AG04450 (cell line): ENCODE measurements at regions not wholly inside any gene's neighbourhood (a gene's known extent, or its start where the extent isn't known, plus 50 kb on each side); places are given as distances from the start of the nearest gene placed in this dataset.

Experiments used
- CTCF ChIA-PET: fragments of 300-600, 350-600 bp; formaldehyde crosslinking; extraction: SDS; loops from one replicate; lab custom pipeline; 2022; ENCODE audit warnings: antibody characterized with exemption, inconsistent platforms; lab: Charles Lee
- POLR2A ChIA-PET: fragments of 350-600 bp; formaldehyde crosslinking; extraction: SDS; loops from one replicate; lab custom pipeline; 2021; ENCODE audit warnings: antibody characterized with exemption, inconsistent platforms; lab: Yijun Ruan, JAX
- DNase-seq: peaks from one replicate; pipeline ENCODE4 v3.0.0-alpha.2; 2011; ENCODE audit warnings: low read depth, low spot score
- H3K27ac ChIP-seq: one replicate; pipeline ENCODE4 v1.5.1; 2012; ENCODE audit warnings: low read depth, low read length, control low read depth
- H3K27me3 ChIP-seq: one replicate; pipeline ENCODE4 v1.6.0; 2012; ENCODE audit warnings: low read length; ENCODE audit not compliant: control insufficient read depth, insufficient read depth
- H3K4me3 ChIP-seq: 2 replicates; pipeline ENCODE4 v1.5.1; 2011; ENCODE audit warnings: mild to moderate bottlenecking, low read depth, low read length, control low read depth
- H3K9me3 ChIP-seq: 2 replicates; pipeline ENCODE4 v1.5.1; 2012; ENCODE audit warnings: low read length; ENCODE audit not compliant: control insufficient read depth, insufficient read depth
- CTCF ChIP-seq: IDR thresholded peaks from 2 replicates; pipeline ENCODE4 v1.5.1; 2011; ENCODE audit warnings: low read depth, low read length, control low read depth, inconsistent platforms

DNA sequence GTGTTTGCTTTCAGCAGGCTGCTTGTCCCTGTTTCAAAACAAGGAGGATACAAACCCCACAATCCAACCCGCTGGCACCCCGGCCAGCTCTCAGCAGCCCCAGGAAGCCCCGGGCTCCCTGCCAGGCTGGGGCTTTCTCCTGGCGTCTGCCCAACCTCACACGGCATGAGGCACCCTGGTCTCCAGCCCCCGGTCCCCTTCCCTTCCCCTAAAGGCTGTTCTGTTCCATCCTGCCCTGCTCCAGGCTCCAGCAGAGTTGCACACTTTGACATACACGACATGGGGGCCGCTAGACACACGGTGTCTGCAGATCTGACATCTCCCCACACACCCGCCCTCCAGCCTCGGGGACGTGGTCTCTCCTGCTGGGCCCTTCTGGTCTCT, 107.7 kb upstream of the ADRA2C start:
- TF ChIP-seq CTCF, result no peak
- H3K27me3 ChIP-seq, result peaks cover 20% of the 10 kb centered on the region
- CTCF ChIA-PET, result no interaction called here
- no peak overlapping the region for H3K27ac ChIP-seq
- no peaks in the 10 kb centered on the region; the same call in 1 of the 2 replicates for H3K9me3 ChIP-seq
- no peak for DNase-seq
- POLR2A ChIA-PET, result interaction anchor here (0.7 to 1.1 kb wide), 2 partner anchors 12 to 296 kb away, joined by 3 to 4 read pairs; no protein-coding TSS in a partner anchor
- no peak overlapping the region for H3K4me3 ChIP-seq

DNA sequence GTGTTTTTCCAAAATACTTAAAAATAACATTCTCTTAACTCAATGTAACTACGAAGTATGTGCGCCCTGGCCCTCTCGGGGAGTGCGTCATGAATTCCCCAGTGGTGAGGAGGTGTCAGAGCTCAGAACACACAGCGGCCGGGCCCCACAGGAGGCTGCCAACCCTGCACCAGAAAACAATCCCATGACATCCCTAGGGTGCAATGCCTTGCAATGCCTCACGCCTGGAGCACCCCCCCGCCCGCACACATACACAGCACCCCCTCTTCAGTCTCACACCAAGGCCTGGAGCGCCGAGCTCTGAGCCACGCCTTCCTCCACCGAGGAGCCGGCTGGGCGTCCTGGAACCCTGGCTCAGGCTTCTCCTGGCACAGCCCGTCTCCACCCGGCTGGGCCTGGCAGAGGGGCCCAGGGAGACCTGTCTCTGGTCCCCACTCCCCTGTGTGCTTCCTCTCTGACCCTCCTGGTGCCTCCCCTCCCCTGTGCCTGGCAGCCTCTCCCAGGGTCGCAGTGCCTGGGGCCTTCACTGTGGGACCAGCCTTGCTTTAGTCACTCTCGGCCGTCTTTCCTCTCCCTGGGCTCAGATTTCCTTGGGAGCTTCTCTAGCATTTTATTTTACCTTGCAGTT, 108.2 kb upstream of the ADRA2C start:
- POLR2A ChIA-PET, result interaction anchor here (0.7 to 1.1 kb wide), 2 partner anchors 13 to 297 kb away, joined by 3 to 4 read pairs; no protein-coding TSS in a partner anchor
- peak overlapping the region; percentile 31 for H3K27ac ChIP-seq
- 0 out of 2 replicates have a peak, but pooled peaks have one; percentile 6 for TF ChIP-seq CTCF

GRCh38 chr4:3656416-3657356, 109.5 kb upstream of the ADRA2C start:
- no peaks in the 10 kb centered on the region; the same call in 1 of the 2 replicates for H3K9me3 ChIP-seq
- POLR2A ChIA-PET, result no interaction called here
- CTCF ChIA-PET, result no interaction called here
- TF ChIP-seq CTCF, result no peak
- DNase-seq, result no peak
- peaks cover 23% of the 10 kb centered on the region for H3K27me3 ChIP-seq
- H3K4me3 ChIP-seq, result no peak overlapping the region
- no peak overlapping the region for H3K27ac ChIP-seq

More for the DNA sequence above, 108.2 kb upstream of the ADRA2C start:
- Histone ChIP-seq H3K4me3 (no peak overlapping the region), H3K27me3 (peaks cover 23% of the 10 kb centered on the region), H3K9me3 (no peaks in the 10 kb centered on the region; the same call in 1 of the 2 replicates)
- CTCF ChIA-PET, result interaction anchor here (0.6 kb wide), 1 partner anchor 91 kb away, joined by 3 read pairs; no protein-coding TSS in a partner anchor
- peak; percentile 57 for DNase-seq

DNA sequence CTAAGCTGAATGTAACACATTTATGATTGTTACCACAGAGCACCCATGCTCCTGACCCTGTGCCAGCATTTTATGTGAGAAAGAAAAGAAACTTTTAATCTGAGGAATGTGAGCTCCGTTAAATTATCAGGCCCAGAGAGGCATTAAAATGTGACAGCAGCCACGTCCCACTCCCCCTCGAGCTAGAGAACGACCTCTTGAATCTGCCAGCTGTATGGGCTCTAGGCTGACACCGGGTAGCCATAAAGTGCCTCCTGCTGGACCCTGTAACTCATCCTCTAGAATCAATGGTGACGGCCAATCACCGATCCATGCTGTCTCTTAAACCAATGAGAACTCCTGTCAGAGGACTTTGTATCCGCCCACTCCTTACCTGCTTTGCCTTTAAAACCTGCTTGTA, 110.2 kb upstream of the ADRA2C start:
- DNase-seq, result no peak
- Histone ChIP-seq H3K27me3 (peaks cover 18% of the 10 kb centered on the region), H3K27ac (no peak overlapping the region), H3K9me3 (no peaks in the 10 kb centered on the region; the same call in 1 of the 2 replicates), H3K4me3 (no peak overlapping the region)
- no peak for TF ChIP-seq CTCF
- POLR2A ChIA-PET, result interaction anchor here (0.6 kb wide), 1 partner anchor 1979 kb away, joined by 5 read pairs; no protein-coding TSS in a partner anchor
- CTCF ChIA-PET, result no interaction called here
